IPS-18c (cell line): ENCODE measurements at regions not wholly inside any gene's neighbourhood (a gene's known extent, or its start where the extent isn't known, plus 50 kb on each side); places are given as distances from the start of the nearest gene placed in this dataset.

Experiments used
- H3K4me3 ChIP-seq: 2 replicates; pipeline ENCODE4 v1.7.0; 2013; ENCODE audit warnings: low read depth, mild to moderate bottlenecking, low read length, moderate library complexity; ENCODE audit not compliant: insufficient read depth
- H3K9me3 ChIP-seq: one replicate; pipeline ENCODE4 v1.6.1; 2013; ENCODE audit warnings: mild to moderate bottlenecking, low read length, moderate library complexity; ENCODE audit not compliant: control insufficient read depth, insufficient read depth

- H3K9me3 ChIP-seq, result no peaks in the 10 kb centered on the region
- H3K4me3 ChIP-seq, result no peak overlapping the region
Measured at GRCh38 chr3:124235446-124235845, 243.5 kb upstream of the ROPN1 start.

GRCh38 chr3:124243177-124243859 is 251.4 kb upstream of the ROPN1 start:
- Histone ChIP-seq H3K4me3 (no peak overlapping the region), H3K9me3 (no peaks in the 10 kb centered on the region)

- no peaks in the 10 kb centered on the region for H3K9me3 ChIP-seq
Measured at GRCh38 chr3:124246376-124246775, 254.5 kb upstream of the ROPN1 start.

GRCh38 chr3:124246949-124247348 is 255.0 kb upstream of the ROPN1 start:
- Histone ChIP-seq H3K4me3 (no peak overlapping the region), H3K9me3 (no peaks in the 10 kb centered on the region)

More at GRCh38 chr3:124246376-124246775, 254.5 kb upstream of the ROPN1 start:
- H3K4me3 ChIP-seq, result no peak overlapping the region

GRCh38 chr3:124248471-124249028 is 256.6 kb upstream of the ROPN1 start:
- Histone ChIP-seq H3K9me3 (no peaks in the 10 kb centered on the region), H3K4me3 (no peak overlapping the region)

- Histone ChIP-seq H3K4me3 (no peak overlapping the region), H3K9me3 (no peaks in the 10 kb centered on the region)
Measured at GRCh38 chr3:124249038-124249437, 257.1 kb upstream of the ROPN1 start.

- no peaks in the 10 kb centered on the region for H3K9me3 ChIP-seq
Measured at GRCh38 chr3:124250053-124250452, 258.1 kb upstream of the ROPN1 start.

GRCh38 chr3:124256156-124256555 is 264.2 kb upstream of the ROPN1 start:
- no peak overlapping the region for H3K4me3 ChIP-seq
- H3K9me3 ChIP-seq, result no peaks in the 10 kb centered on the region

More at GRCh38 chr3:124250053-124250452, 258.1 kb upstream of the ROPN1 start:
- no peak overlapping the region for H3K4me3 ChIP-seq

GRCh38 chr3:124256599-124256998 is 264.7 kb upstream of the ROPN1 start:
- H3K4me3 ChIP-seq, result no peak overlapping the region
- no peaks in the 10 kb centered on the region for H3K9me3 ChIP-seq

GRCh38 chr3:124257336-124257864 is 265.5 kb upstream of the ROPN1 start:
- H3K9me3 ChIP-seq, result no peaks in the 10 kb centered on the region
- no peak overlapping the region for H3K4me3 ChIP-seq

- H3K9me3 ChIP-seq, result no peaks in the 10 kb centered on the region
- no peak overlapping the region for H3K4me3 ChIP-seq
Measured at GRCh38 chr3:124258057-124258500, 266.2 kb upstream of the ROPN1 start.

GRCh38 chr3:124260206-124260915 is 268.4 kb upstream of the ROPN1 start:
- Histone ChIP-seq H3K4me3 (no peak overlapping the region), H3K9me3 (no peaks in the 10 kb centered on the region)

- no peaks in the 10 kb centered on the region for H3K9me3 ChIP-seq
- no peak overlapping the region for H3K4me3 ChIP-seq
Measured at GRCh38 chr3:124261306-124261705, 269.4 kb upstream of the ROPN1 start.

GRCh38 chr3:124263168-124263567 is 271.2 kb upstream of the ROPN1 start:
- no peaks in the 10 kb centered on the region for H3K9me3 ChIP-seq
- no peak overlapping the region for H3K4me3 ChIP-seq

- H3K4me3 ChIP-seq, result no peak overlapping the region
- no peaks in the 10 kb centered on the region for H3K9me3 ChIP-seq
Measured at GRCh38 chr3:124264346-124264745, 272.4 kb upstream of the ROPN1 start.

- H3K4me3 ChIP-seq, result no peak overlapping the region
- H3K9me3 ChIP-seq, result no peaks in the 10 kb centered on the region
Measured at GRCh38 chr3:124266487-124266886, 274.6 kb upstream of the ROPN1 start.

- H3K4me3 ChIP-seq, result no peak overlapping the region
- no peaks in the 10 kb centered on the region for H3K9me3 ChIP-seq
Measured at GRCh38 chr3:124267406-124267805, 275.5 kb upstream of the ROPN1 start.

GRCh38 chr3:124268355-124268754 is 276.4 kb upstream of the ROPN1 start:
- no peaks in the 10 kb centered on the region for H3K9me3 ChIP-seq

More at GRCh38 chr3:124268355-124268754, 276.4 kb upstream of the ROPN1 start:
- H3K4me3 ChIP-seq, result no peak overlapping the region
